HepG2 (cell line): ENCODE measurements at regions not wholly inside any gene's neighbourhood (a gene's known extent, or its start where the extent isn't known, plus 50 kb on each side); places are given as distances from the start of the nearest gene placed in this dataset.

Experiments used
- ATAC-seq: fragments of 200-7000 bp; cut with Tn5 transposase; 3 replicates; pipeline ENCODE4 v1.9.1; 2020; ENCODE audit warnings: mild to moderate bottlenecking, moderate library complexity
- BruUV-seq: library from RNA; stranded (reverse); fragments of 400-500 nt; replicated peaks from 2 replicates; lab custom pipeline; 2021; lab: Mats Ljungman, UMichigan
- CTCF ChIA-PET: fragments of 300-600 bp; formaldehyde crosslinking; extraction: SDS; loops from one replicate; lab custom pipeline; 2021; ENCODE audit warnings: low total read pairs, inconsistent platforms, low intra/inter-chr PET ratio; lab: Yijun Ruan, JAX
- POLR2A ChIA-PET: fragments of 350-600 bp; sonication (Branson Sonifier 250); formaldehyde crosslinking; loops from one replicate; lab custom pipeline; 2020; ENCODE audit warnings: antibody characterized with exemption, inconsistent platforms; lab: Yijun Ruan, JAX
- DNase-seq: peaks from one replicate; pipeline ENCODE4 v3.0.0-alpha.2; 2015; ENCODE audit warnings: low spot score
- FAIRE-seq: peaks from 3 replicates; lab custom pipeline; 2011; peaks lifted over from hg19 to GRCh38; lab: Jason Lieb, UNC
- H2AFZ ChIP-seq: one replicate; pipeline ENCODE4 v1.6.1; 2011; ENCODE audit warnings: low read length, inconsistent platforms
- H3K27ac ChIP-seq: fragments of 300-600 bp; 3 replicates; pipeline ENCODE4 v1.8.0; 2011; ENCODE audit warnings: mixed run types, mild to moderate bottlenecking, mixed read lengths, low read length, inconsistent platforms; ENCODE audit not compliant: insufficient read depth; ENCODE audit errors: extremely low read length
- H3K27me3 ChIP-seq, 2 experiments: fragments of 200-600 bp in 1 of 2; 2 replicates in 1 of 2; 3 replicates in 1 of 2; pipeline versions ENCODE4 v1.6.0 to v1.8.0; 2011; ENCODE audit warnings: low read length in 2 of 2, mild to moderate bottlenecking in 2 of 2, moderate library complexity in 2 of 2, inconsistent platforms in 1 of 2; ENCODE audit not compliant: insufficient read depth in 2 of 2, control insufficient read depth in 1 of 2
- H3K36me3 ChIP-seq, 2 experiments: fragments of 200-600 bp in 1 of 2; replicated peaks in 1 of 2; 2 replicates in 1 of 2; 3 replicates in 1 of 2; pipeline versions ENCODE4 v1.5.1 to v1.8.0; 2011; ENCODE audit warnings: low read length in 2 of 2, inconsistent platforms in 1 of 2; ENCODE audit not compliant: insufficient read depth in 2 of 2, control insufficient read depth in 1 of 2
- H3K4me1 ChIP-seq: 2 replicates; pipeline ENCODE4 v1.5.1; 2012; ENCODE audit warnings: low read length, inconsistent platforms; ENCODE audit not compliant: insufficient read depth
- H3K4me2 ChIP-seq: 2 replicates; pipeline ENCODE4 v1.6.0; 2011; ENCODE audit warnings: low read depth, low read length, inconsistent platforms
- H3K4me3 ChIP-seq, 3 experiments: fragments of 200-600 bp in 1 of 3; sonication (generic), shearing (Covaris generic) in 1 of 3; replicated peaks in 1 of 3; 2 replicates each; pipeline ENCODE4 v1.5.1; 2011 to 2016; ENCODE audit warnings: low read length in 3 of 3, inconsistent platforms in 2 of 3, low read depth in 2 of 3, mild to moderate bottlenecking in 2 of 3, control low read depth in 1 of 3, mixed read lengths in 1 of 3; ENCODE audit not compliant: insufficient read depth in 1 of 3
- H3K79me2 ChIP-seq: one replicate; pipeline ENCODE4 v1.6.1; 2011; ENCODE audit warnings: low read length, inconsistent platforms; ENCODE audit not compliant: insufficient read depth
- H3K9ac ChIP-seq: 2 replicates; pipeline ENCODE4 v1.6.0; 2011; ENCODE audit warnings: mild to moderate bottlenecking, low read depth, low read length, inconsistent platforms; ENCODE audit not compliant: insufficient read depth
- H3K9me3 ChIP-seq: 2 replicates; pipeline ENCODE4 v1.5.1; 2012; ENCODE audit warnings: mild to moderate bottlenecking, low read length
- H4K20me1 ChIP-seq: 2 replicates; pipeline ENCODE4 v1.6.0; 2011; ENCODE audit warnings: inconsistent platforms, mild to moderate bottlenecking, low read length, moderate library complexity; ENCODE audit not compliant: insufficient read depth
- ARID3A ChIP-seq: IDR thresholded peaks from 2 replicates; pipeline ENCODE4 v1.6.1; 2012; ENCODE audit warnings: low read depth, low read length, improper control_type of control experiment
- DMTF1 ChIP-seq: sonication (generic); formaldehyde crosslinking; IDR thresholded peaks from 2 replicates; pipeline ENCODE4 v1.4.0; 2020; ENCODE audit warnings: mild to moderate bottlenecking, missing genetic modification reagents
- ZBTB43 ChIP-seq: sonication (generic); formaldehyde crosslinking; conservative IDR thresholded peaks from 2 replicates; pipeline ENCODE4 v1.4.0; 2020; ENCODE audit warnings: missing genetic modification reagents
- ZNF616 ChIP-seq: sonication (generic); formaldehyde crosslinking; IDR thresholded peaks from 2 replicates; pipeline ENCODE4 v1.5.0; 2020; ENCODE audit warnings: low read depth, mild to moderate bottlenecking, missing genetic modification reagents
- WGBS: methylation state at CpG from one replicate; pipeline ENCODE4 v1.1.6; 2017; ENCODE audit warnings: low lambda C conversion rate; 5-methylcytosine and 5-hydroxymethylcytosine counted together
- in situ Hi-C: cut with HindIII; loops from 2 replicates; pipeline ENCODE4 v1.10.0; 2017; ENCODE audit warnings: low pct_unique_long_range_greater_than_20kb; ENCODE audit not compliant: extremely low pct_ligation_motif_present
- intact Hi-C: fragments of 100-400 bp; cut with micrococcal nuclease; formaldehyde crosslinking; loops from one replicate; pipeline ENCODE4 v1.10.0; 2022; ENCODE audit not compliant: unreplicated experiment

- TF ChIP-seq ARID3A (no peak), DMTF1 (CRISPR knock-in tag) (no peak)
Observed at GRCh38 chr14:28603606-28604005, 163.0 kb upstream of the FOXG1 start (continued).

- 1% methylated on average over 5 of the region's 5 CpGs for WGBS
- BruUV-seq, result no TSS peak
- no peak for TF ChIP-seq ZBTB43 (CRISPR knock-in tag)
- TF ChIP-seq ZNF616, result no peak
- Histone ChIP-seq H3K4me1 (no peaks in the 10 kb centered on the region), H3K9ac (no peak overlapping the region), H3K4me2 (no peak overlapping the region), H4K20me1 (no peaks in the 10 kb centered on the region), H3K79me2 (no peaks in the 10 kb centered on the region), H3K27me3 (no peaks in the 10 kb centered on the region), H3K36me3 (no peaks in the 10 kb centered on the region), H3K27ac (no peak overlapping the region), H2AFZ (no peak overlapping the region), H3K9me3 (peaks cover 15% of the 10 kb centered on the region), H3K4me3 (no peak overlapping the region)
- intact Hi-C loops, result no loop called here
- in situ Hi-C loops, result no loop called here
- CTCF ChIA-PET, result interaction anchor here (2.8 kb wide), 1 partner anchor 232 kb away, joined by 14 read pairs; no protein-coding TSS in a partner anchor
- FAIRE-seq, result no peak
- POLR2A ChIA-PET, result no interaction called here
- ATAC-seq, result no peak
- no peak for DNase-seq
Observed at GRCh38 chr14:28607661-28608060, 158.9 kb upstream of the FOXG1 start.
